HCT116 (cell line): ENCODE measurements at regions not wholly inside any gene's neighbourhood (a gene's known extent, or its start where the extent isn't known, plus 50 kb on each side); places are given as distances from the start of the nearest gene placed in this dataset.

Experiments used
- EZH2 ChIP-seq: fragments of 200-600 bp; sonication (generic); IDR thresholded peaks from 2 replicates; pipeline ENCODE4 v1.6.1; 2017; ENCODE audit warnings: antibody characterized with exemption, mixed run types
- RAD21 ChIP-seq: IDR thresholded peaks from 2 replicates; pipeline ENCODE4 v1.6.1; 2012; ENCODE audit warnings: low read depth, mild to moderate bottlenecking
- SIN3A ChIP-seq: IDR thresholded peaks from 2 replicates; pipeline ENCODE4 v1.6.1; 2012; ENCODE audit warnings: low read depth
- TF ChIP-seq, protein P1 (sequence below), 3 experiments: fragments of 200-600 bp in 1 of 3; sonication (generic) in 1 of 3; IDR thresholded peaks in 2 of 3; conservative IDR thresholded peaks in 1 of 3; 2 replicates each; pipeline ENCODE4 v1.5.1; 2012 to 2017; ENCODE audit warnings: low read depth in 2 of 3, low read length in 2 of 3, antibody characterized with exemption in 1 of 3, borderline replicate concordance in 1 of 3, control low read depth in 1 of 3, mild to moderate bottlenecking in 1 of 3, mixed read lengths in 1 of 3, mixed run types in 1 of 3, moderate library complexity in 1 of 3; ENCODE audit not compliant: insufficient read depth in 1 of 3
- TF ChIP-seq, protein P2 (sequence below): IDR thresholded peaks from 2 replicates; pipeline ENCODE4 v1.6.1; 2011; ENCODE audit warnings: mild to moderate bottlenecking, low read length, moderate library complexity; ENCODE audit not compliant: insufficient replicate concordance; ENCODE audit errors: extremely low read depth

DNA sequence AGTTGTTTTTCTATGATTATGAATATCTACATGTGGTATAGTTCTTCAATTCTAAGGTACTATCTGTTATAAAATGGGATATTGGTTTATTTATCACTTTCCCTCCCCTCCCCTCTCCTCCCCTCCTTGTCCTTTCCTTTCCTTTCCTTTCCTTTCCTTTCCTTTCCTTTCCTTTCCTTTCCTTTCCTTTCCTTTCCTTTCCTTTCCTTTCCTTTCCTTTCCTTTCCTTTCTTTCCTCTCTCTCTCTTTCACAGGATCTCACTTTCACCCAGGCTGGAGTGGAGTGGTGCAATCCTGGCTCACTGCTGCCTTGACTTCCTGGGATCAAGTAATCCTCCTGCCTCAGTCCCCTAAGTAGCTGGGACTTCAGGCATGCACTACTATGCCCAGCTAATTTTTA, 466.8 kb downstream of the DMAC1 start:
- TF ChIP-seq, protein P1, sequence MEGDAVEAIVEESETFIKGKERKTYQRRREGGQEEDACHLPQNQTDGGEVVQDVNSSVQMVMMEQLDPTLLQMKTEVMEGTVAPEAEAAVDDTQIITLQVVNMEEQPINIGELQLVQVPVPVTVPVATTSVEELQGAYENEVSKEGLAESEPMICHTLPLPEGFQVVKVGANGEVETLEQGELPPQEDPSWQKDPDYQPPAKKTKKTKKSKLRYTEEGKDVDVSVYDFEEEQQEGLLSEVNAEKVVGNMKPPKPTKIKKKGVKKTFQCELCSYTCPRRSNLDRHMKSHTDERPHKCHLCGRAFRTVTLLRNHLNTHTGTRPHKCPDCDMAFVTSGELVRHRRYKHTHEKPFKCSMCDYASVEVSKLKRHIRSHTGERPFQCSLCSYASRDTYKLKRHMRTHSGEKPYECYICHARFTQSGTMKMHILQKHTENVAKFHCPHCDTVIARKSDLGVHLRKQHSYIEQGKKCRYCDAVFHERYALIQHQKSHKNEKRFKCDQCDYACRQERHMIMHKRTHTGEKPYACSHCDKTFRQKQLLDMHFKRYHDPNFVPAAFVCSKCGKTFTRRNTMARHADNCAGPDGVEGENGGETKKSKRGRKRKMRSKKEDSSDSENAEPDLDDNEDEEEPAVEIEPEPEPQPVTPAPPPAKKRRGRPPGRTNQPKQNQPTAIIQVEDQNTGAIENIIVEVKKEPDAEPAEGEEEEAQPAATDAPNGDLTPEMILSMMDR (IDR thresholded peaks at IDR 0.05 in 2 of 3, conservative IDR thresholded peaks at IDR 0.05 in 1 of 3; ENCODE audit: borderline replicate concordance in 1 of 3, insufficient read depth in 1 of 3, low read depth in 2 of 3, low read length in 2 of 3): no peak
- no peak for TF ChIP-seq EZH2
- TF ChIP-seq, protein P2, sequence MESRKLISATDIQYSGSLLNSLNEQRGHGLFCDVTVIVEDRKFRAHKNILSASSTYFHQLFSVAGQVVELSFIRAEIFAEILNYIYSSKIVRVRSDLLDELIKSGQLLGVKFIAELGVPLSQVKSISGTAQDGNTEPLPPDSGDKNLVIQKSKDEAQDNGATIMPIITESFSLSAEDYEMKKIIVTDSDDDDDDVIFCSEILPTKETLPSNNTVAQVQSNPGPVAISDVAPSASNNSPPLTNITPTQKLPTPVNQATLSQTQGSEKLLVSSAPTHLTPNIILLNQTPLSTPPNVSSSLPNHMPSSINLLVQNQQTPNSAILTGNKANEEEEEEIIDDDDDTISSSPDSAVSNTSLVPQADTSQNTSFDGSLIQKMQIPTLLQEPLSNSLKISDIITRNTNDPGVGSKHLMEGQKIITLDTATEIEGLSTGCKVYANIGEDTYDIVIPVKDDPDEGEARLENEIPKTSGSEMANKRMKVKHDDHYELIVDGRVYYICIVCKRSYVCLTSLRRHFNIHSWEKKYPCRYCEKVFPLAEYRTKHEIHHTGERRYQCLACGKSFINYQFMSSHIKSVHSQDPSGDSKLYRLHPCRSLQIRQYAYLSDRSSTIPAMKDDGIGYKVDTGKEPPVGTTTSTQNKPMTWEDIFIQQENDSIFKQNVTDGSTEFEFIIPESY: no peak
- TF ChIP-seq SIN3A: no peak
- no peak for TF ChIP-seq RAD21
